DMS114 treated with DMSO at 0.1 percent for 48 hours (cell line): ENCODE measurements at regions not wholly inside any gene's neighbourhood (a gene's known extent, or its start where the extent isn't known, plus 50 kb on each side); places are given as distances from the start of the nearest gene placed in this dataset.

Source experiments
- DNase-seq: peaks from one replicate; lab custom pipeline; 2025; ENCODE audit not compliant: unreplicated experiment; lab: John Stamatoyannopoulos, UW

DNA sequence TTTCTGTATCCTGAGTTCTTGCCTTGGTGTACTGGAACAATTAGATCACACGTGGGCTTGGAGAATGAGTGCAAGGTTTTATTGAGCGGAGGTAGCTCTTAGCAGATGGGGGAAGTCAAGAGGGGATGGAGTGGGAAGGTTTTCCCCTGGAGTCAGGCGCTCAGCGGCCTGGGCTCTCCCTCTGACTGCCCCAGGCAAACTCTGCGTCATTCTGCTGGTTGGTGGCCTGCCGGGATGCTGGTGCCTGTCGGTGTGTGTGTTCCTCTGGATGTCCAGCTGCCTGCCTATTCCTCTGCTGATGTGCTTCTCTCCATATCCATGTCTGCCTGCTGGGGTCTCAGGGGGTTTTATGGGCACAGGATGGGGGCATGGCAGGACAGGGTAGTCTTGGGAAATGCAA, 111.0 kb downstream of the TRIB2 start:
- no peak for DNase-seq

DNA sequence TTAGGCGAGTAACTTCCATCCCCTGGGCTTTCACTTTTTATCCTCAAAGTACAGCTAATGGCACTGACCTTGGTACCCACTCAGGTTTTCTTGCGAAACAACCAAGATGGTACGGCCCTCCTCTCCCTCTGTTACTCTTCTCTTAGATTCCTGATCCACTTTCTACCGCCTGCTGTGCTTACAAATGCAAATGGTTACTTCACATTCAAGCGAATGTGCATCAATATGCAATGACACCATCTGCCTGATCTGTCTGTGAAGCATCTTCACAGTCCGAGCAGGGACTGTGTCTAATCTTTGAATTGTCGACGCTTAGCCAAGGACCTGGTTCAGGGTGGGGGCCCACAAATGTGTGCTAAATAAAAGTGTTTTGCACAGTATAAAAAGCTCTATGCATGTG, 112.2 kb downstream of the TRIB2 start:
- no peak for DNase-seq

DNA sequence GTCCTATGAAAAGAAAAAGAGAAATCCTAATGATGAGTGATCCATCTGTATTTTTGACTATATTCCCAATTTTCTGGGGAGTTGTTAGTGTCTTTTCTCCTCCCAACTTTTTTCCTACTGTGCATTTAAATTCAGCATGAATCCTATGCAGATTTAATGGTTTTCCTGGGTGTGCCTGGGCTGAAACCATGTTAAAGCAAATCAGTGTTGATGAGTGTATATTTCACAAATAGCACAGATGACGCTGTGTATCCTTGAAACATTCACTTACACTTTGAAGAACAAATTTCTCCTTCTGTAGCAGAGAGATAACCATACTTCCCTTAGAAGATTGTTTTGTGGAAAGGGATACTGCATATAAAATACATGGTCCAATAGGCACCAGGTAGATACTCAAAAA, 114.3 kb downstream of the TRIB2 start:
- no peak for DNase-seq

DNA sequence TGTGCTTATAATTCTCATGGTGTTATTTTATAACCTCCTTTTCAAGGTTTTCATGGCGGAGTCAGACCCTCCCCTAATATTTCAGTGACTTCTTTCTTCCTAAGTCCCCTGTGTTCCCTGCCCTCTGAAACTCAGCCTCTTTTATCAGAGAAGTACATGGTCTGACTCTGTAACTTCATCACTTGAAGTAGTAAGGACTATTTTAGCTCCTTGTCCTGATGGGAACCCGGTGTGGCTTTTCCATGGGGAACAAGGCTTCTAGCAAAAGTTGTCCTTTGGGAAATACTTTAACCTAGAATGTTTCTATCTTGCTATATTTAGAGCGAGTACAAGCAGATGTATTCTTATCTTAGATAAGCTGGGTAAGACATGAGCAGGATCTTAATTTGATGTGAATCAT, 117.5 kb downstream of the TRIB2 start:
- no peak for DNase-seq

DNA sequence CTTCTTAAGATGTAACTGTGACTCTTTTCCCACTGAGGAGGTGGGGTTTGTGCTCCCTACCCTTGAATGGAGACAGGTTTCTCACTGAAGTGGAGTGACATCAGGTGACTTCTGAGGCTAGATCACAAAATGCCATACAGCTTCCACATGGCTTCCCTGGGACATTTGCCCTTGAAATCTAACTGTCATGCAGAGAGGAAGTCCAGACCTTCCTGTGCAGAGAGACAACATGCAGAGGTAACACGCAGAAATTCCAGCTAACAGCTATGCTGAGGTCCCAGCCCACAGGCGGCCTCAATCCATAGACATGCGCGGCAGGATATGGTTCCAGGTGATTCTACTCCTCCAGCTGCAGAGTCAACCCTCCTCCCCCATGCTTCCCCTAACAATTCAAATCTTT, 119.0 kb downstream of the TRIB2 start:
- no peak for DNase-seq

DNA sequence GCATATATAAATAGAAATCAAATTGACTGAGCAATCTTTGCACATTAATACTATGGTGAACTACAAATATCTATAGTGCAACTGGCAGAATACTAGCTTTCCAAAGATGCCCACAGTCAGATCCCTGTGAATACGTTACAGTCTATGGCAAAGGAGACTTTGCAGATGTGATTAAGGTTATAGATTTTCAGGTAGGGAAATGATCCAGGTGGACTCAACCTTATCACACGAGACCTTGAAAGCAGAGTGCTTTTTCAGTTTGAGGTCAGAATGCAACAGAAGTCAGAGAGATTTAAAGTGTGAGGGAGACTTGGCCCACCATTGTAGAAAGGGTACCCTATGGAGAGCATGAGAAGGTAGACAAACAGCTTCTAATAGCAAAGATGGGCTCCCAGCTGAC, 122.6 kb downstream of the TRIB2 start:
- DNase-seq, result no peak

DNA sequence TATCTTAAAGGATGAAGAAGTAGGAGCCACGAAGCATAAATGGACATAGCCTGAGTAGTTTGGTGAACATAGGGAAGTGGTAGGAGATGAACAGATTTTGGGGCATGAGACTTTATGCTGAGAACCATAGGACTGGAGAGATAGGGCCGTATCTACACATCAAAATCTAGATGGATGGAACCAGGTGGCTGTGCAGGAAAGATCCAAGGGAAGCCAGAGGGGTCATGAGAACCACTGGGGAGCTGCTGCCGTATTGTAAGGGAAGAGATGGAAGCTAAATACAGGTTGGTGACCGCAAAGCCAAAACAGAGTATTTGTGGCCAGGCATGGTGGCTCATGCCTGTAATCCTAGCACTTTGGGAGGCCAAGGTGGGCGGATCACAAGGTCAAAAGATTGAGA, 124.3 kb downstream of the TRIB2 start:
- no peak for DNase-seq

DNA sequence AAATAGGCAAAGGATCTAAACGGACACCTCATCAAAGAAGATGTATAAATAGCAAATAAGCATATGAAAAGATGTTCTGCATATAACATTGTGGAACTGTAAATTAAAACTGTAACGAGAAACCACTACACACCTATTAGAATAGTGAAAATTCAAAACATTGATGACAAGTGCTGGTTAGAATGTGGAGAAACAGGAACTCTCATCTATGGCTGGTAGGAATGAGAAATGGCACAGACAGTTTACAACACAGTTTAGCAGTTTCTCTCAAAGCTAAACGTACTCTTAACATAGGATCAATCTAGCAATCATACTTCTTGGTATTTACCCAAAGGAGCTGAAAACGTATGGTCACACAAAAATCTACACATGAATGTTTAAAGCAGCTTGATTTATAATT, 126.2 kb downstream of the TRIB2 start:
- no peak for DNase-seq

DNA sequence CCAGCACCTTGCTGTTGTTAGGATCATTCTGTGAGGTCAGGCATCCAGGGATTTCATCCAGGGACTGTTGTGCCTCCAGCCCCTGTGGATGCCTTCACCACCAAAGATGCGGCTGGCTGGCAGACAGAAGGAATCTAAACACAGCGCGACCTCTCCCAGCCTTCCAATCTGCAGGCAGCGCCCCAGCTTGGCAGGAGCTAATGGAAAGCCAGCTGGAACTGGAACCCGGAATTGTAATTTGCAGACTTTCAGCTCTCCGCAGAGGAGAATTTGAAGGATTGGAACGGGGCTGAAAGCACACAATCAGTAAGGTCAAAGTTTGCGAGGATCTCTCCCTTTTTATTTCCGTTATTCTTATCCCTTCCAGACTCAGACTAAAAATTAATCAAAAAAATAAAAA, 127.8 kb downstream of the TRIB2 start:
- DNase-seq, result no peak

DNA sequence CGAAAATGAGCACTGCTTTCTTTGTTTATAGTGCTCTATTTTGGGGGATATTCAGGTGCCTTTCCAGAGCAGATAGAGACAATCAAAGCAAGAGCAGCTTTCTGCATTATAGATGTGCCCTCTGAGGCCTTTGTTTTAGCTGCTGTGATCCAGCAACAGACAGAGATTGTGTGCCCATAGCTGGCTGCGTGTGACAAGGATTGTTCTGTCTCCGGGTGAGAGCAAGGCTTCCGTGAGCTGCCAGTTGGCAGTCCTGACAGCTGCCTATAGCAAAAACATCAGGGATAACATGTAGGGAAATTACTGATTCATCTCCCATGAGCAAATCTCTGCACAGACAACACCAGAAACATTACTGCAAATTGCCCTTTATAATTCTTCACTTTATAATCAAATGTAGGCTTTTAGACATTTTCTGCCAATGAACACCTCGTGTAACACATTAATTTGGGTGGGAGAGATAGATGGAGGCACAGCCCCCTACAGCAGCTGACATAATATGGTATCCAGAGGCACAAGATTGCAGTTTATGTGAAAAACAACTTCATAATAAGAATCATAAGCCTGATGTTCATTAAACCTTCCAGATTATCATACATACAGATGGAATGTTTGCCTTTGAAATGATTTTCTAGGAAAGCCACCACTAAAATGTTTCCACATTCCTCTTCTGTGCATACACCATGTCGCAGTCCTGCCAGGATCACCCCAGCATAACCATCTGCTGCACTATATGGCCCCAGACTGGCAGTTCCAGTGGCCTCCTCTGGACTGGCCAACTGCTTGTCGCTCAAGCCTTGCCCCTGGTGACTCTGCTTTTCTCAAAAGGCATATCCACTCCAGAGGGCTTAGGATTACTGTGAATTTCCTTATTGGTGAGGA, 131.2 kb downstream of the TRIB2 start:
- no peak for DNase-seq

DNA sequence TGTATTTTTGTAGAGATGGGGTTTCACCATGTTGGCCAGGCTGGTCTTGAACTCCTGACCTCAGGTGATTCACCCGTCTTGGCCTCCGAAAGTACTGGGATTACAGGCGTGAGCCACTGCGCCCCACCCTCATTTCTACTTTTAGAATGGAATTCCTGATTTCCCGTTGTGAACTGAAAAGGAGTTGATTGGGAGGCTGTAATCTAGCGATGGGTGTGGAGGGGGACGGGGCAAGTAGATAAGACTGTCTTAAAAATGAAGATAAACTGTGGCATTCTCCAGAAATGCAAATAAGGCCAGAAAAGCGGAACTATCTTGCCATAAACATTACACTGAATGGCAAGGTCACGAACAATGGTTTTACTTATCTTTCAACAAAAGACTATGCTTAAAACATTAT, 135.4 kb downstream of the TRIB2 start:
- DNase-seq, result no peak

DNA sequence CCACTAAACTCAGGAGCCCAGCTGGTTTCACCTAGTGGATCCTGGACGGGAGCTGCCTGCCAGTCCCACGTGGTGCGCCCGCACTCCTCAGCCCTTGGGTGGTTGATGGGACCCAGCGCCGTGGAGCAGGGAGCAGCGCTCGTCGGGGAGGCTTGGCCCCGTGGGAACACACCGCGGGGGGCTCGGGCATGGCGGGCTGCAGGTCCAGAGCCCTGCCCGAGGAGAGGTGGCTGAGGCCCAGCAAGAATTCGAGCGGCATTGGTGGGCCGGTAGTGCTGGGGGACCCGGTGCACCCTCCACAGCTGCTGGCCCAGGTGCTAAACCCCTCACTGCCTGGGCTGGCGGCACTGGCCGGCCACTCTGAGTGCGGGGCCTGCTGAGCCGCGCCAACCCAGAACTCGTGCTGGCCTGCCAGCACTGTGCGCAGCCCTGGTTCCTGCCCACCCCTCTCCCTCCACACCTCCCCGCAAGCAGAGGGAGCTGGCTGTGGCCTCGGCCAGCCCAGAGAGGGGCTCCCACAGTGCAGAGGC, 137.3 kb downstream of the TRIB2 start:
- no peak for DNase-seq

DNA sequence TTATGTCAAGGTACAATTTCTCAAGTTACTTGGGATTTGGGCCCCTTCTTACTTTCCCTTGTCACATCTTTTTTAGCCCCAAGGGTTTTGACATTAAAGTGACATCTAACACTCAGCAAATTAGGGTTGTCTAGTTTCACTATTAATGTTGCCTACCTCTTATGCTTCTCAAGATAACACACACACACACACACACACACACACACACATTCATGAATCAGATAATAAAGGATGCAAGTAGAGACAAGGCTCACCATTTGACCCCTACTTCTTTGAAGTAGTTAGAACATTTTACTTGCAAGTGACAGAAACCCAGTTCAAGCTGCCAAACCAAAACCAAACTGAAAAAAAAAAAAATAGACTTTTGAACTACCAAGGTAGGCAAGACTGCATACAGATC, 138.8 kb downstream of the TRIB2 start:
- no peak for DNase-seq

DNA sequence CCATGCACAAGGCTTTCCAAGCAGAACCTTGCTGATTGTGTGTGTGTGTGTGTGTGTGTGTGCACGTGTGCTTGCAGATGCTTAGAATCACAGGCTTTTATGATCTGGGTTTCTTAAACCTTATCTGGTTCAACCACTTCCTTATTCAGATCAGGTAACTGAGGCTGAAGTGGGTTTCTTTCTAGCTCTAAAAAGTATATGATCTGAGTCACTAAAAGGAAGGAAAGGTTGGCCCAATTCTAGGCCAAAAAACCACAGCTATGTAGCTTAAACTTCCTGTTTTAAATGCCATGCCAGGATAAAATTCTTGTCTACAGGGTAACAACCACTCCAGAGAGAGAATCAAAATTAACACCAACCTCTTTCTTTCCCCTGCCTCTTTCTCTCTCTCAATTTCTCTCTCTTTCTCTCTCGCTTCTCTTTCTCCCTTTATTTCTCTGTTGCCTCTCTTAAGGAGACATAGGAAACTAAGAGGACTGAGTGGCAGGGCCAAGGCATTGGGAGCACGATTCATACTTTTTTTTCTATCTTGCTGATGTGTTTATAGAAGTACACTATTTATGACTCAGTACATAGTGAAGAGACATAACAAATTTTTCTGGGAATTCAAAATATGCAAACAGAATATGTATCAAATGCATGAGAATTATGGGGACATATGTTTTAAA, 140.3 kb downstream of the TRIB2 start:
- DNase-seq, result no peak

DNA sequence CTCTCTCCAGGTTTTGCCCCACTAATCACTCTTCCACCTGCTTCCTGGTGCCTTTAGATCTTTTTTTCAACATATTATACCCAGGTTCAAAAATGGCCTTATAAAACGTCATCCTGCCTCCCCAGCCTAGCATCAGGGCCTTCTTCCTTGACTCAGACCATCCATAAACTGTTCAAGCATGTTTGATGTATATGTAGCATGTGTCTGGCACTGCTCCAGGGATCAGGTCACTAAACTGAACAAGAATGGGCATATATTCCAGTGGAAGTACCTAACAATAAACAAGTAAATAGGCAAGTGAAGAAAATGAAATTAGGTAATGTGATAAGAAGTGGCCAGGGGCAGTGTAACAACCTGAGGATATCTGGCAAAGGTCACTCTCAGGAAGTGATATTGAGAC, 141.2 kb downstream of the TRIB2 start:
- DNase-seq, result no peak

DNA sequence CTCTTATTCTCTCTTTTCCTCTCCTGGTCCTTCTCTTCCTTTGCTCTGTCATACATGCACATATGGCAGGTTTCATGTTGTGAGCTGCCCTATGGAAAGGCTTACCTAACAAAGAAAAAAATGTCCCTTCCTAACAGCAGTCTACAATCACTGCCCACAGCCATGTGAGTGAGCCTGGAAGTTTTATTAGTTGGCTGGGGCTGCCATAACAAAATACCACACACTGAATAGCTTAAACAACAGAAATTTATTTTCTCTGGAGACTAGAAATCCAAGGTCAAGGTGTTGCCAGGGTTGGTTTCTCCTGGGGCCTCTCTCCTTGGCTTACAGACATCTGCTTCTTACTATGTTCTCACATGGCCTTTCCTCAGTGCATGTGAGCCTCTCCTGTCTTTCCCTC, 142.1 kb downstream of the TRIB2 start:
- no peak for DNase-seq

DNA sequence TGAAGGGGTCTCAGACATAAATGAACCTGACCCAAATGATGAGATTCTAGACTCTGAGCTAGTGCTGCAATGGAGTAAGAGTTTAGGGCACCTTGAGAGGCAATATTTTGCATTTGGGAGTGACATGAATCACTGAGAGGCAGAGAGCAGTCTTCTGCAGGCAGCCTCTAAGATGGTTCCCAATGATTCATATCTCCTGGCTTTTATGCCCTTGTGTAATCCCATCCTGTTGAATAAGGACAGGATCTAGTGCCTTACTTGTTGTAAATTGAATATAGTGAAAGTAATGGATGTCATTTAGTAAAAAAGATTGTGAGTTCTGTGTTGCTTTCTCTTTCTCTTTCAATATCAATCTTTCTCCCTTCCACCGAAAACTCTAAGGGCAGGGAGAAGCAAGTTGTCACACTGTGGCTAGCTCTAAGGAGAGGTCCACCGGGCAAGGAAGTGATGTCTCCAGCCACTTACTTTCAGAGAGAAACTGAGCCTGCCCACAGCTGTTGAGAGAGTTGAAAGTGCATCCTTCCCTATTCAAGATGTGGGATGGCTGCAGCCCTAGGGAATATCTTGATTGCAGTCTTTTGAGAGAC, 144.7 kb downstream of the TRIB2 start:
- DNase-seq, result no peak

DNA sequence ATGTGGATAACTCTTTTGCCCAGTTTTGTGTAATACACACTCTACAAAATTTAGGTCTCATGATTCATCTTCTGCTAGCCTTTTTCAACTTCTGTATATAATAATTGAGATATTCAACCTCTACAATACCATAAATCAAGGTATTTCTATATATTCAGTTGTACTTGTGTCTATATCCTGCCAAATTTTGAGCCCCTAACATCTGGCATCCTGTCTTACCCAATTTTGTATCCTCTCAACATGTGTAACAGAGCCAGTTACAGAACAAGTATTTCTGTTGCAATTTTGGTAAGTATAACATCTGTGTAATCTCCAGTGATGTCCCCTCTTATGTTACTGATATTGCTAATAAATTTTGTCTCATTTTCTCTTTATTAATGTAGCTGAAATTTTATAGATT, 145.8 kb downstream of the TRIB2 start:
- DNase-seq, result no peak

DNA sequence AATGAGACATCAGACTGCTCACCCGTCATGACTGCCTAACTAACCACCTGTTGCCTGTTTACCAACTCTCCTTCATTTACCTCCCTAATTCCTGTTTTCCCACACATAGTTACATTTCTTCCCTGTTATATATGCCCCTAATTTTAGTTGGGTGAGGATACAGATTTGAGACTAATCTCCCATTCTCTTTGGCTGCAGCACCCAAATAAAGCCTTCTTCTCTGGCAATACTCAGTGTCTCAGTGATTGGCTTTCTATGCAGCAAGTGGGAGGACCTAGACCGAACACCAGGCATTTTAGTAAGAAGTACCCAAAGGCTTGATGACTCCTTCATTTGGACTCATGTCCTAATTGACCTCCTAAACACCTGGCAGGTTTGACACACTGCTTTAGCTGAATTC, 147.2 kb downstream of the TRIB2 start:
- DNase-seq, result no peak

DNA sequence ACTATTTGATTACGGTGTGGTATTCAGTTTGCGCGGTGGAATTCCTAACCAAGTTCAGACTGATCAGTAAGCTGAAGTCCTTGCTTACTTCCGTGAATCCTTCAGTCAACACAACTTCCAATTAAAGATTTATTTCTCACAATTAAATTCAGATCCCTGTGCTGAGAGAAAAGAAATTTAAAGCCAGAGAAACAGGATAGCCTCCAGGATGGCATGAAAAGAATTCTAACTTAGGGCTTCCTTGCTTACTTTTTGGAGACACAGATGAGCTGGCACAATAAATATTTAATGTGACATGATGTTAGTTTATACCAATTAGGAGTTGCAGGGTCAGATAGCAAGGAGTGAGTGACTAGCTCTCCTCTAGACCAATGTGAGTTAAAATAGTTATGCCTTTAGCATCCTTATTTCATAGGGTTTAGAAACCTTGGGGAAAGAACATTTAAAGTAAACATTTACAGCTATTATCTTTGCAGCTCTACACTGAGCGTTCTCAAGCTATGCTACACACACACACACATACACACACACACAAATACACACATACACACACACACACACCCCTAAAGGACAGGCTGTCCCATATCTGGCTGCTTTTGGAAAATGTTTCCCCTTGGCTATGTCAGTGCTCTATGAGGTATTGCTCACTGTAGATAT, 151.0 kb downstream of the TRIB2 start:
- no peak for DNase-seq

DNA sequence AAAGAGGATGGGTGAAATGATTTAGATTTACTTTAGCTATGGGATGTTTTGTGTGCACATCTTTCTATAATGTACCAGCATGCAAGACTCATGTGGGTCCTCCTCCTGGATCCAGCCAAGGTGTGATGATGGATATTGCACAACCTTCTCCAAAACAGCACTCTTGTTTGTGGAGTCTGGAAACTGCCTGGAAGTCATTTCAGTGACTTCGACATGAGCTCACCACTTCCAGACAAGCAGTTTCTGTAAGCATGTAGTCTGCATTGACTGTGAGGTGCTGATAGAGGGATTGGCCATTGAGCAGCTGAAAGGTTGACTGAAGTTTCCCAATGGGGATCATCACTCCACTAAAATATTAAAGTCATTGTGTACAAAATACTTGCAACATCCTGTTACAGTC, 154.0 kb downstream of the TRIB2 start:
- DNase-seq, result no peak
